ENCODE measurements at regions not wholly inside any gene's neighbourhood (a gene's known extent, or its start where the extent isn't known, plus 50 kb on each side); places are given as distances from the start of the nearest gene placed in this dataset.

DNA sequence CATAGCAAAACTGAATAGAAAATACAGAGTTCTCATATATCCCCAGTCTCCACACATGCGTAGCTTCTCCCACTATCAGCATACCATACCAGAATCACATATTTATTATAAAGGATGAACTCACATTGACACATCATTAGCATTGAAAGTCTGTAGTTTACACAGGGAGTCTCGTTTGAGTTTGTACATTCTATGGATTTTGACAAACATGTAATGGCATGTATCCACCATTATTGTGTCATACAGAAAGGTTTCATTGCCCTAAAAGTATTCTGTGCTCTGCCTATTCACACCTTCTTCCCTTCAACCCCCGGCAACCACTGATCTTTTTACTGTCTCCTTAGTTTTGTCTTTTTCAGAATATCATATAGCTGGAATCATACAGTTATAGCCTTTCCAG lies 562.4 kb downstream of the KCTD8 start:
- DNase-seq = no peak
- no peaks in the 10 kb centered on the region for H3K4me1 Mint-ChIP-seq (ENCODE audit: low read depth)
- no peak overlapping the region for H3K4me3 Mint-ChIP-seq
- no peaks in the 10 kb centered on the region for H3K27me3 Mint-ChIP-seq (ENCODE audit: low read depth)
- H3K36me3 Mint-ChIP-seq (ENCODE audit: low read depth) = no peaks in the 10 kb centered on the region
- intact Hi-C loops (cut with micrococcal nuclease) = no loop called here
- CTCF ChIA-PET = no interaction called here
- H3K9me3 Mint-ChIP-seq = peaks cover 6% of the 10 kb centered on the region
- no peak overlapping the region for H3K27ac Mint-ChIP-seq

DNA sequence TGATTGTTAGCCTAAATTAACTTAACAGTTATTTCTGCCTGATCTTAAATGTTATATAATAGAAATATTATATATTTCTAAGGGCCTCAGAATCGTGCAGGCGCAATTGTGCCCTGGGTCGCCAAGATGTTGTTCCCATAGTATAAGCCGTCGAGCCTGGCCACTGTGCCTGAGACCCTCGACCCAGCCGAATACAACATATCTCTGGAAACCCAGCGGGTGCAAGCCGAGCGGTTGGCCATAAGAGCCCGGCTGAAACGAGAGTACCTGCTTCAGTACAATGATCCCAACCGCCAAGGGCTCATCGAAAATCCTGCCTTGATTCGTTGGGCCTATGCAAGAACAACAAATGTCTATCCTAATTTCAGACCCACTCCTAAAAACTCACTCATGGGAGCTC lies 549.8 kb downstream of the KCTD8 start:
- Mint-ChIP-seq H3K36me3 (ENCODE audit: low read depth) (no peaks in the 10 kb centered on the region), H3K27me3 (ENCODE audit: low read depth) (no peaks in the 10 kb centered on the region), H3K9me3 (peaks cover 7% of the 10 kb centered on the region), H3K4me3 (no peak overlapping the region), H3K27ac (no peak overlapping the region), H3K4me1 (ENCODE audit: low read depth) (no peaks in the 10 kb centered on the region)
- CTCF ChIA-PET = no interaction called here
- intact Hi-C loops (cut with micrococcal nuclease) = no loop called here
- no peak for DNase-seq

DNA sequence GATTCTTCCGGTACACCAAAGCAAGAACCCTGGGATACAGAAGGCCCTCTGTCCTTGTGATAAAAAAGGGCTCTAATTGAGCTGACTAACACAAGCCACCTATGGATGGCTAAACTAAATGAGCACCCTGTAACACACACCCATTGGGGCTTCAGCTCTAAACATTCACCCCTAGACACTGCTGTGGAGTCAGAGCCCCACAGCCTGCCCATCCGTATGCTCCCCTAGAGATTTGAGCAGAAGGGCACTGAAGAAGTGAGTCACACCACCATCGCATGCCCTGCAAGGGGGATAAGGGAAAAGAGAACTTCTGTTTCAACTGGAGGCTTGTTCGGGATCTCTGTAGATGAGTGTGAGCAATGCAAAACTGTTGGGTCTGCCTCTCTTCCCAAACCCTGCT lies 545.2 kb downstream of the KCTD8 start:
- no peak overlapping the region for H3K4me3 Mint-ChIP-seq
- intact Hi-C loops (cut with micrococcal nuclease) = no loop called here
- H3K36me3 Mint-ChIP-seq (ENCODE audit: low read depth) = no peaks in the 10 kb centered on the region
- CTCF ChIA-PET = no interaction called here
- no peaks in the 10 kb centered on the region for H3K4me1 Mint-ChIP-seq (ENCODE audit: low read depth)
- H3K9me3 Mint-ChIP-seq = peaks cover 2% of the 10 kb centered on the region
- no peak for DNase-seq
- H3K27me3 Mint-ChIP-seq (ENCODE audit: low read depth) = no peaks in the 10 kb centered on the region
- no peak overlapping the region for H3K27ac Mint-ChIP-seq

DNA sequence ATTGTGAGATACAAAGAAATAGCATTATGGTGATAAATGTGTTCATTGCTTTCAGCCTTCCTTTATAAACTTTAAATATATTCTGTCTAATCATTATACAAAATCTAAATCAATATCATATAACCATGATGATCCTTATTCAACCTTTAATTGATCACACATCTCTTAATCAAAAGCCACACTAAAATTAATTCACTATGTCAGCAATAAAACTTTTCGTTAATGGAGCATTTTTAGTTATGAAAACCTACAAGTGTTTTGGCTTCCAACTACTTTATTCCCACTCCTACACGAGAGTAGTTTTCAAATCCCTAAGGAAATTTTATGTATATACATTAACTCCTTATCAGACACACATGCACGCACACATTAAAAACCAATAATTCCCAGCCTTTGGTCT lies 530.2 kb downstream of the KCTD8 start:
- CTCF ChIA-PET = no interaction called here
- Mint-ChIP-seq H3K4me1 (ENCODE audit: low read depth) (no peaks in the 10 kb centered on the region), H3K27ac (no peak overlapping the region), H3K36me3 (ENCODE audit: low read depth) (no peaks in the 10 kb centered on the region), H3K27me3 (ENCODE audit: low read depth) (no peaks in the 10 kb centered on the region), H3K4me3 (no peak overlapping the region), H3K9me3 (peaks cover 18% of the 10 kb centered on the region)
- intact Hi-C loops (cut with micrococcal nuclease) = no loop called here
- no peak for DNase-seq

DNA sequence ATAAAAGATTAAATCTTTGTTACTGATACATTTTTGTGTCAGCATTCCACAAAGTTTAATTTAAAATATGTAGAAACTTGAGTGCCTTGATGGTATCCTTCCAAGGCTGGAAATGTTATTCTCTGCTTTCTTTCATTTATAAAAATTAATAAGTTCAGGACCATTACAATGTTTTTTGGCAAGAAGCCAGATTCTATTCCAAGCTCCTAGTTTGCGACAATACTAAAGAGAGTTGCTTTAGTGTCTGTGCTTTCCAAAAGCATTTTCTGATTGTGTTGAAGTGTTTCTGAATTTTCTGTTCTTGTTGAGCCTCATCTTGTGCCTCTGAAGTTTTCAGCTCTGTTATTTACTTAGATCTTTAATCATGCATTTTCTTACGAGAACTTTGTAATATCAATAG lies 516.2 kb downstream of the KCTD8 start:
- Mint-ChIP-seq H3K4me1 (ENCODE audit: low read depth) (no peaks in the 10 kb centered on the region), H3K9me3 (no peaks in the 10 kb centered on the region), H3K27ac (no peak overlapping the region), H3K27me3 (ENCODE audit: low read depth) (no peaks in the 10 kb centered on the region), H3K4me3 (no peak overlapping the region), H3K36me3 (ENCODE audit: low read depth) (no peaks in the 10 kb centered on the region)
- intact Hi-C loops (cut with micrococcal nuclease) = no loop called here
- no peak for DNase-seq
- CTCF ChIA-PET = no interaction called here

DNA sequence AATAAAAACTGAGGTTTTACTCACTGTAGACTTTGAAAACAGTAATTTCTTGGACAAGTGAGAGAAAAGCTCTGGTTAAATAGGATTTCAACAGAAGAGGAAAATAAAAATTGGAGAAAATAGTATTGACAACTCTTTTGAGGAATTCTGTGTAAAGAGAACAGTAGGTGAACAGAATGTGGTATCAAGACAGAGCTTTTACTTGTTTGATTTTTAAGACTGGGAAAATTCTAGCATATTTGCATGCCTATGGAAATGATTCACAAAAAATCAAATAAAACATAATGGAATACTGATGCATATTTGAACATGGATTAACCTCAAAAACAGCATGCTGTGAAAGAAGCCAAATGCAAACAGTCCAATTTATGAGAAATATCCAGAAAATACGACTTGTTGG lies 504.6 kb downstream of the KCTD8 start:
- no peak for DNase-seq
- CTCF ChIA-PET = no interaction called here
- H3K4me3 Mint-ChIP-seq = no peak overlapping the region
- H3K36me3 Mint-ChIP-seq (ENCODE audit: low read depth) = no peaks in the 10 kb centered on the region
- no peak overlapping the region for H3K27ac Mint-ChIP-seq
- intact Hi-C loops (cut with micrococcal nuclease) = no loop called here
- peaks cover 3% of the 10 kb centered on the region for H3K9me3 Mint-ChIP-seq
- H3K4me1 Mint-ChIP-seq (ENCODE audit: low read depth) = no peaks in the 10 kb centered on the region
- no peaks in the 10 kb centered on the region for H3K27me3 Mint-ChIP-seq (ENCODE audit: low read depth)

DNA sequence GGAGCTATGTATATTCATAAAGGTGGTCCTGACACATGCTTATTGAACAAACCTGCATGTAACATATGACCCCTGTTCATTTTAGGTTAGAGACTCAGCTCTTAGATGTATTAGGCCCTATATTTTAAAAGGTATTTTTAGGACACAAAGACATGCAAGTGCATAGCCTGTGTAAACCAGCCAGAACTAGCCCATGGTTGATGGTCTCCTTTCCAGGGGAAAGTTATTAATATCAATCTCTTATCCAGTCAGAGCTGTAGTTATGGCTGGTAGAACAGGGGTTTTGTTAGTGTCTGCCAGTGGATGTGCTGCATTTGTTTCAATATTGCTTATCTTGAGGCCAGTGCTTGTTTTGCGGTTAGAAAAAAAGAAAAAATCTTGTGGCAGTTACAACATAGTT lies 488.6 kb downstream of the KCTD8 start:
- Mint-ChIP-seq H3K36me3 (ENCODE audit: low read depth) (no peaks in the 10 kb centered on the region), H3K27me3 (ENCODE audit: low read depth) (no peaks in the 10 kb centered on the region), H3K9me3 (no peaks in the 10 kb centered on the region), H3K4me1 (ENCODE audit: low read depth) (no peaks in the 10 kb centered on the region), H3K4me3 (no peak overlapping the region), H3K27ac (no peak overlapping the region)
- DNase-seq = no peak
- intact Hi-C loops (cut with micrococcal nuclease) = no loop called here
- CTCF ChIA-PET = no interaction called here

DNA sequence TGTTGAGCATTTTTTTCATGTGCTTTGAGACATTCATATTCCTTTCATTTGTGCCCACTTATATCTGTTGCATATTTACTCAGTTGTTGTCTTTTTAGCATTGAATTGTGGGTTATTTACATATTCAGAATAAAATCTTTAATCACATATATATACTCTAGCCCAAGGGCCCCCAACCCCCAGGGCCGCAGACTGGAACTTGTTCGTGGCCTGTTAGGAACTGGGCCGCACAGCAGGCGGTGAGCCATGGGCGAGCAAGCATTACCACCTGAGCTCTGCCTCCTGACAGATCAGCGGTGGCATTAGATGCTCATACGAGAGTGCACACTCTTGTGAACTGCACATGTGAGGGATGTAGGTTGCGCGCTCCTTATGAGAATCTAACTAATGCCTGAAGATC lies 480.6 kb downstream of the KCTD8 start:
- no peak for DNase-seq
- no peaks in the 10 kb centered on the region for H3K4me1 Mint-ChIP-seq (ENCODE audit: low read depth)
- H3K4me3 Mint-ChIP-seq = no peak overlapping the region
- CTCF ChIA-PET = no interaction called here
- no peaks in the 10 kb centered on the region for H3K9me3 Mint-ChIP-seq
- intact Hi-C loops (cut with micrococcal nuclease) = no loop called here
- H3K27me3 Mint-ChIP-seq (ENCODE audit: low read depth) = no peaks in the 10 kb centered on the region
- H3K36me3 Mint-ChIP-seq (ENCODE audit: low read depth) = no peaks in the 10 kb centered on the region
- no peak overlapping the region for H3K27ac Mint-ChIP-seq

DNA sequence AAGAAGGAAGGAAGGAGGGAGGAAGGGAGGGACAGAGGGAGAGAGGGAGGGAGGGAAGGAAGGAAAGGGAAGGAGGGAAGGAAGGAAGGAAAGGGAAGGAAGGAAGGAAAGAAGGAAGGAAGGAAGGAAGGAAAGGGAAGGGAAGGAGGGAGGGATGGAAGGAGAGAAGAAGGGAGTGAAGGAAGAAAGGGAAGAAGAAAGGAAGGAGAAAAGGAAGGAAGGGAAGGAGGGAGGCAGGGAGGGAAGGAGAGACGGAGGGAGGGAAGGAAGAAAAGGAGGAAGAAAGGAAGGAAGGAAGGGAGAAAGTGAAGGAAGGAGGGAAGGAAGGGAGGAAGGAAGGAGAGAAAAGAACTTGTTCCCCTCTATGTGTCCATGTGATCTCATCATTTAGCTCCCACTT lies 465.0 kb downstream of the KCTD8 start:
- H3K4me3 Mint-ChIP-seq = no peak overlapping the region
- no peak overlapping the region for H3K27ac Mint-ChIP-seq
- intact Hi-C loops (cut with micrococcal nuclease) = no loop called here
- no peaks in the 10 kb centered on the region for H3K4me1 Mint-ChIP-seq (ENCODE audit: low read depth)
- H3K36me3 Mint-ChIP-seq (ENCODE audit: low read depth) = no peaks in the 10 kb centered on the region
- no peaks in the 10 kb centered on the region for H3K27me3 Mint-ChIP-seq (ENCODE audit: low read depth)
- DNase-seq = no peak
- H3K9me3 Mint-ChIP-seq = no peaks in the 10 kb centered on the region
- CTCF ChIA-PET = interaction anchor here (0.7 kb wide), 1 partner anchor 161 kb away, joined by 3 read pairs; no protein-coding TSS in a partner anchor

DNA sequence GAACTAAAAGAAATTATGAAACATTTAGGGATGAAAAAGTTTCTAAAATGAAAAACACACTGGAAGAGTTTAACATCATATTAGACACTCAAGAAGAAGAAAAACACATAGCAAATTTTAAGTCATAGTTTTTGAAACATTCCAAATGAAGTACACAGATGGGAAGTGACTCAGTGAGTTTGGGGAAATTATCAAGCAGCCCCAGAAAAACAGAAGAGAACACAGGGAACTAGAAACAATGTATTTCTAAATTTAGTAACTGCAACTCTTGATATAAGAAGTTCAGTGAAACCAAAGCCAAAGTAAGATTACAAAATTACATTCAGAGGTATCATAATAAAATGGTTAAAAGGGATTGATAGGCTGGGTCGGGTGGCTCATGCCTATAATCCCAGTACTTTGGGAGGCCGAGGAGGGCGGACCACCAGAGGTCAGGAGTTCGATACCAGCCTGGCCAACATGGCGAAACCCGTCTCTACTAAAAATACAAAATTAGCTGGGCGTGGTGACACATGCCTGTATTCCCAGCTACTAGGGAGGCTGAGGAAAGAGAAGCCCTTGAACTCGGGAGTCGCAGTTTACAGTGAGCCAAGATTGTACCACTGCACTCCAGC lies 461.2 kb downstream of the KCTD8 start:
- CTCF ChIA-PET = interaction anchor here (0.6 kb wide), 2 partner anchors 489 to 792 kb away, joined by 3 read pairs; no protein-coding TSS in a partner anchor
- intact Hi-C loops (cut with micrococcal nuclease) = no loop called here
- no peak overlapping the region for H3K4me3 Mint-ChIP-seq
- H3K4me1 Mint-ChIP-seq (ENCODE audit: low read depth) = no peaks in the 10 kb centered on the region
- DNase-seq = no peak
- no peaks in the 10 kb centered on the region for H3K27me3 Mint-ChIP-seq (ENCODE audit: low read depth)
- no peaks in the 10 kb centered on the region for H3K9me3 Mint-ChIP-seq
- no peak overlapping the region for H3K27ac Mint-ChIP-seq
- no peaks in the 10 kb centered on the region for H3K36me3 Mint-ChIP-seq (ENCODE audit: low read depth)

DNA sequence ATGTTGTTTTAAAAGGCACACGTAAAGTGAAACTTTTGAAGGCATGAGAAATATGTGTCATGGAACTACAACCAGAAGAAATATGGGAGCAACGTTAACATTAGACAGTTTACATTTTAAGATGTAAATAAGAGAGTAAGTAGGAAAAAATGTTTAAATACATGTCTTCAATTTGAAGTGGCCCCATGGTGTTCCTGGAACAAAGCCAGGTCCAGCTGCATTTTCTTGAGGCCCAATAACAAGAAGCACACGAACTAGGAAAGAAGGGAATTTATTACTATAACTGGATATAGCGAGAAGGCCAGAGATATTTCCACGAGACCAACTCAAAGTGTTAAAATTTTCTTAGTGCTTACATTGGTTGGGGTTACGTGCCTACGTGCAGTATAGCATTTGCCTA lies 458.1 kb downstream of the KCTD8 start:
- no peak overlapping the region for H3K27ac Mint-ChIP-seq
- H3K27me3 Mint-ChIP-seq (ENCODE audit: low read depth) = no peaks in the 10 kb centered on the region
- no peak for DNase-seq
- no peaks in the 10 kb centered on the region for H3K36me3 Mint-ChIP-seq (ENCODE audit: low read depth)
- no peak overlapping the region for H3K4me3 Mint-ChIP-seq
- no peaks in the 10 kb centered on the region for H3K4me1 Mint-ChIP-seq (ENCODE audit: low read depth)
- CTCF ChIA-PET = no interaction called here
- intact Hi-C loops (cut with micrococcal nuclease) = no loop called here
- no peaks in the 10 kb centered on the region for H3K9me3 Mint-ChIP-seq

DNA sequence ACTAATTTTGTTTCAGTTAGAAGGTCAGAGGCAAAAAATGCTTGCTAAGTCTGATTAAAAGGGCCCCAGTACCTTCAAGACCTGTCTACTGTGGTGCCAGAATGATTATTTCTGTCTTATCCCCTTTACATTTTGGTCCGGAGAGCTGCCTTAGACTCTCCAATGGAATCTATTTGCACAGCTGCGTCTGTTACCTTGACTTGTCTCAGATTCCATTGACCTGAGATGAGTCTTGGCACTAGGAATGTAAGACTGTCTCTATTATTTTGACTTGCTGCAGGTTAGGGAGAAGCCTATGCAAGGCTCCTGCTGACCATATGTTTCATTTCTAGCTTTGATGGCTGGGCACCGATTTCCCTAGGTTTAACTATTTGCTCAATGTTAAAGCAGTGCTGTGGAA lies 457.6 kb downstream of the KCTD8 start:
- CTCF ChIA-PET = no interaction called here
- intact Hi-C loops (cut with micrococcal nuclease) = no loop called here
- no peak overlapping the region for H3K27ac Mint-ChIP-seq

DNA sequence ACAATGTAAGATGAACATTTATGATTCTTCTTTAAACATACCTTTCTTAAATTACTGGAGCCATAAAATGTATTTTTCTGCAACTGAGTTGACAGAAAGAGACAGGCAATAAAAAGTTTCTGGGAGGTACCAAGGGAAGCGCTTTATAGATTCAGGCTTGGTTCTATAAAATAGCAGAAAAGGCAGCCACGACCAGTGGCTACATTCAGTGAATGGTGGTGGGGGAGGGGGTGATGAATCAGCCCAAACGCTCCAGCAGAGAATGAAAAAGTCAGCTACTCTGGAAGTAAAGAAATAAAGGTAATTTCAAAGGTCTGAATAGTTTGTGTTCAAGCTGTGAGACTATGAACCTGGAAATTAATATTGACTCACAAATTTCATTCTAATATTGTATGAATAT lies 456.1 kb downstream of the KCTD8 start:
- Mint-ChIP-seq H3K9me3 (no peaks in the 10 kb centered on the region), H3K4me1 (ENCODE audit: low read depth) (no peaks in the 10 kb centered on the region), H3K36me3 (ENCODE audit: low read depth) (no peaks in the 10 kb centered on the region), H3K27me3 (ENCODE audit: low read depth) (no peaks in the 10 kb centered on the region), H3K4me3 (no peak overlapping the region), H3K27ac (no peak overlapping the region)
- intact Hi-C loops (cut with micrococcal nuclease) = no loop called here
- DNase-seq = no peak
- CTCF ChIA-PET = no interaction called here

More for the DNA sequence above, 457.6 kb downstream of the KCTD8 start:
- no peak for DNase-seq
- H3K4me1 Mint-ChIP-seq (ENCODE audit: low read depth) = no peaks in the 10 kb centered on the region
- H3K4me3 Mint-ChIP-seq = no peak overlapping the region
- no peaks in the 10 kb centered on the region for H3K27me3 Mint-ChIP-seq (ENCODE audit: low read depth)
- H3K9me3 Mint-ChIP-seq = no peaks in the 10 kb centered on the region
- H3K36me3 Mint-ChIP-seq (ENCODE audit: low read depth) = no peaks in the 10 kb centered on the region
